ENCODE measurements at regions not wholly inside any gene's neighbourhood (a gene's known extent, or its start where the extent isn't known, plus 50 kb on each side); places are given as distances from the start of the nearest gene placed in this dataset.
"Not testable (repeated sequence)": the region's sequence is repeated elsewhere in the genome, so short reads cannot be mapped to it uniquely, and the experiment has no call there.

- Histone ChIP-seq H3K4me1 (no peaks in the 10 kb centered on the region), H3K36me3 (ENCODE audit: insufficient read depth in 1 of 2, low read depth in 1 of 2) (no peaks in the 10 kb centered on the region), H3K27ac (no peak overlapping the region), H3K4me3 (no peak overlapping the region), H3K27me3 (ENCODE audit: insufficient read depth in 3 of 3, low read length in 2 of 3) (no peaks in the 10 kb centered on the region), H3K9me3 (no peaks in the 10 kb centered on the region)
- TF ChIP-seq CTCF (IDR thresholded peaks at IDR 0.05), result no peak
- ATAC-seq, result no peak
- 71 to 89% (median 79%) methylated on average over 2 of the region's 2 CpGs for WGBS, 3 donors
- intact Hi-C loops (cut with DNase I), result loop anchor here in 1 of 2 donors (10.0 kb wide), 1 partner anchor 148 kb away; no protein-coding TSS in a partner anchor
- DNase-seq, result no peak
Observed at GRCh38 chr11:90286640-90287039, 63.8 kb upstream of the CHORDC1 start.

GRCh38 chr11:90284171-90284570, 61.3 kb upstream of the CHORDC1 start:
- no peaks in the 10 kb centered on the region for H3K9me3 ChIP-seq
- H3K27ac ChIP-seq, result no peak overlapping the region
- no peaks in the 10 kb centered on the region for H3K27me3 ChIP-seq (ENCODE audit: insufficient read depth in 3 of 3, low read length in 2 of 3)
- H3K4me3 ChIP-seq, result no peak overlapping the region
- intact Hi-C loops (cut with DNase I), result loop anchor here in 1 of 2 donors (10.0 kb wide), 1 partner anchor 151 kb away; no protein-coding TSS in a partner anchor
- DNase-seq, result no peak
- no peak for ATAC-seq
- H3K4me1 ChIP-seq, result no peaks in the 10 kb centered on the region
- H3K36me3 ChIP-seq (ENCODE audit: insufficient read depth in 1 of 2, low read depth in 1 of 2), result no peaks in the 10 kb centered on the region
- TF ChIP-seq CTCF (IDR thresholded peaks at IDR 0.05), result no peak
- 80 to 88% (median 80%) methylated on average over 1 of the region's 1 CpG for WGBS, 3 donors

- H3K9me3 ChIP-seq; H3K36me3 ChIP-seq (ENCODE audit: insufficient read depth in 1 of 2, low read depth in 1 of 2); DNase-seq; H3K27me3 ChIP-seq (ENCODE audit: insufficient read depth in 3 of 3, low read length in 2 of 3); H3K27ac ChIP-seq; ATAC-seq; H3K4me1 ChIP-seq; H3K4me3 ChIP-seq: not testable (repeated sequence)
- 89 to 90% (median 89%) methylated on average over 13 of the region's 13 CpGs for WGBS, 3 donors
- intact Hi-C loops (cut with DNase I), result loop anchor here in 1 of 2 donors (10.0 kb wide), 1 partner anchor 152 kb away; no protein-coding TSS in a partner anchor
Observed at GRCh38 chr11:90282551-90283071, 59.8 kb upstream of the CHORDC1 start.

- Histone ChIP-seq H3K4me3 (no peak overlapping the region), H3K9me3 (no peaks in the 10 kb centered on the region), H3K4me1 (no peaks in the 10 kb centered on the region), H3K27me3 (ENCODE audit: insufficient read depth in 3 of 3, low read length in 2 of 3) (no peaks in the 10 kb centered on the region), H3K27ac (no peak overlapping the region), H3K36me3 (ENCODE audit: insufficient read depth in 1 of 2, low read depth in 1 of 2) (no peaks in the 10 kb centered on the region)
- TF ChIP-seq CTCF (IDR thresholded peaks at IDR 0.05), result no peak
- DNase-seq (no peak), ATAC-seq (no peak)
- WGBS, 3 donors, result 87 to 90% (median 88%) methylated on average over 4 of the region's 4 CpGs
- intact Hi-C loops (cut with DNase I), result no loop called here
Observed at GRCh38 chr11:90274362-90274761, 51.5 kb upstream of the CHORDC1 start.

Data from psoas muscle (tissue), 7 donors.